Pancreas (tissue), 10 donors: ENCODE measurements at regions not wholly inside any gene's neighbourhood (a gene's known extent, or its start where the extent isn't known, plus 50 kb on each side); places are given as distances from the start of the nearest gene placed in this dataset.

Experiments used
- ATAC-seq, 4 donors: fragments of 200-7000 bp; cut with Tn5 transposase; one replicate each; pipeline versions ENCODE4 v1.8.0 to v1.9.1; 2020; ENCODE audit warnings: mild to moderate bottlenecking in 4 of 4, moderate library complexity in 4 of 4
- DNase-seq, 6 donors: peaks; one replicate each; pipeline ENCODE4 v3.0.0-alpha.2; 2020
- FAIRE-seq: peaks from 2 replicates; lab custom pipeline; 2012; peaks lifted over from hg19 to GRCh38; lab: Jason Lieb, UNC
- H3K27ac ChIP-seq, 4 donors: fragments of 200-600 bp; sonication (generic); 1 replicate in 3 of 4; 2 replicates in 1 of 4; pipeline versions ENCODE4 v1.5.0 to v1.8.0; 2020
- H3K27me3 ChIP-seq, 4 donors: fragments of 200-600 bp; one replicate each; pipeline ENCODE4 v1.8.0; 2021
- H3K36me3 ChIP-seq, 3 donors: fragments of 200-600 bp; sonication (generic) in 1 of 3; one replicate each; pipeline versions ENCODE4 v1.5.0 to v1.8.0; 2020 to 2021
- H3K4me1 ChIP-seq, 3 donors: fragments of 200-600 bp; one replicate each; pipeline ENCODE4 v1.8.0; 2021
- H3K4me3 ChIP-seq, 4 donors: fragments of 200-600 bp; sonication (generic) in 2 of 4; one replicate each; pipeline versions ENCODE4 v1.5.0 to v1.8.0; 2020 to 2021
- H3K9me3 ChIP-seq, 4 donors: fragments of 200-600 bp; one replicate each; pipeline ENCODE4 v1.8.0; 2021
- CTCF ChIP-seq, 4 donors: fragments of 200-600 bp; sonication (generic) in 3 of 4; IDR thresholded peaks; one replicate each; pipeline versions ENCODE4 v1.5.0 to v1.8.0; 2021; ENCODE audit warnings: antibody characterized with exemption in 4 of 4
- WGBS, 2 donors: extraction: QIAGEN DNeasy Blood & Tissue Kit; methylation state at CpG; one replicate each; pipeline ENCODE4 v1.1.7; 2013; 5-methylcytosine and 5-hydroxymethylcytosine counted together
- intact Hi-C, 3 donors: fragments of 100-400 bp; cut with DNase I; formaldehyde crosslinking; loops; one replicate each; pipeline versions ENCODE4 v1.11.1 to v1.14.2; 2022
- donor health status: healthy with polysubstance abuse.
- donor health status: DM: no; HTN: no; CAD: no; lungs with moderate emphysema.
- donor health status: DM: no; HTN: no; CAD: no.
- donor health status: control.
- donor health status: control.
- donor health status: Bipolar disorder and iron deficiency.
- donor health status: DM: yes; HTN: yes; CAD: no.
- donor health status: DM: no; HTN: no; CAD: no.
- donor health status: DM: no; HTN: no; CAD: no.
- donor health status: DM: yes; HTN: yes; CAD: no.

- no peak for ATAC-seq
- Histone ChIP-seq H3K36me3 (no peaks in the 10 kb centered on the region), H3K9me3 (no peaks in the 10 kb centered on the region), H3K27me3 (peaks cover 0 to 4% (median 0%) of the 10 kb centered on the region in 4 donors), H3K4me1 (no peaks in the 10 kb centered on the region), H3K27ac (no peak overlapping the region), H3K4me3 (no peak overlapping the region)
- WGBS, 2 donors: 90 to 92% methylated on average over 2 of the region's 2 CpGs
- no peak for FAIRE-seq
- peak in 1 of 6 donors; percentile 1 for DNase-seq
- no peak for TF ChIP-seq CTCF (IDR thresholded peaks at IDR 0.05)
- intact Hi-C loops: no loop called here
These were observed 69.4 kb upstream of the PRR23E start for GRCh38 chr3:127123533-127123932.

- WGBS, 2 donors: 53 to 59% methylated on average over 4 of the region's 4 CpGs
- DNase-seq (no peak), ATAC-seq (no peak), FAIRE-seq (no peak)
- intact Hi-C loops: no loop called here
- no peak for TF ChIP-seq CTCF (IDR thresholded peaks at IDR 0.05)
- H3K4me3 ChIP-seq: no peak overlapping the region
- H3K36me3 ChIP-seq: no peaks in the 10 kb centered on the region
- H3K27ac ChIP-seq: no peak overlapping the region
- peaks cover 0 to 4% (median 0%) of the 10 kb centered on the region in 4 donors for H3K27me3 ChIP-seq
- H3K9me3 ChIP-seq: no peaks in the 10 kb centered on the region
- no peaks in the 10 kb centered on the region for H3K4me1 ChIP-seq
These were observed 68.8 kb upstream of the PRR23E start for GRCh38 chr3:127124120-127124519.

GRCh38 chr3:127131424-127132170 lies 61.3 kb upstream of the PRR23E start:
- Histone ChIP-seq H3K36me3 (no peaks in the 10 kb centered on the region), H3K27ac (no peak overlapping the region), H3K9me3 (no peaks in the 10 kb centered on the region), H3K27me3 (peaks cover 0 to 15% (median 5%) of the 10 kb centered on the region in 4 donors), H3K4me3 (no peak overlapping the region), H3K4me1 (peaks cover 0 to 6% (median 0%) of the 10 kb centered on the region in 3 donors)
- no peak for FAIRE-seq
- TF ChIP-seq CTCF (IDR thresholded peaks at IDR 0.05): no peak
- DNase-seq: no peak
- WGBS, 2 donors: 77 to 82% methylated on average over 10 of the region's 10 CpGs
- no peak for ATAC-seq
- intact Hi-C loops: no loop called here

- no peak overlapping the region for H3K4me3 ChIP-seq
- H3K36me3 ChIP-seq: no peaks in the 10 kb centered on the region
- no peaks in the 10 kb centered on the region for H3K9me3 ChIP-seq
- intact Hi-C loops: no loop called here
- DNase-seq (no peak), FAIRE-seq (no peak), ATAC-seq (no peak)
- H3K4me1 ChIP-seq: peaks cover 0 to 6% (median 0%) of the 10 kb centered on the region in 3 donors
- TF ChIP-seq CTCF (IDR thresholded peaks at IDR 0.05): no peak
- 57 to 78% methylated on average over 5 of the region's 5 CpGs for whole genome bisulfite sequencing, 2 donors
- H3K27ac ChIP-seq: no peak overlapping the region
- H3K27me3 ChIP-seq: peaks cover 0 to 15% (median 5%) of the 10 kb centered on the region in 4 donors
These were observed 60.1 kb upstream of the PRR23E start for GRCh38 chr3:127132876-127133275.

- no peaks in the 10 kb centered on the region for H3K36me3 ChIP-seq
- FAIRE-seq (no peak), DNase-seq (no peak), ATAC-seq (no peak)
- H3K4me3 ChIP-seq: no peak overlapping the region
- no peak overlapping the region for H3K27ac ChIP-seq
- WGBS, 2 donors: 84 to 92% methylated on average over 5 of the region's 5 CpGs
- no peak for TF ChIP-seq CTCF (IDR thresholded peaks at IDR 0.05)
- H3K27me3 ChIP-seq: peaks cover 0 to 20% (median 5%) of the 10 kb centered on the region in 4 donors
- intact Hi-C loops: no loop called here
- peaks cover 0 to 6% (median 0%) of the 10 kb centered on the region in 3 donors for H3K4me1 ChIP-seq
- H3K9me3 ChIP-seq: no peaks in the 10 kb centered on the region
These were observed 59.0 kb upstream of the PRR23E start for GRCh38 chr3:127133971-127134370.
